GM18517 (cell line): ENCODE measurements at regions not wholly inside any gene's neighbourhood (a gene's known extent, or its start where the extent isn't known, plus 50 kb on each side); places are given as distances from the start of the nearest gene placed in this dataset.
A peak's percentile ranks its signal among the peaks of the same experiment; 100 is the strongest.

Experiments
- ATAC-seq: cut with Tn5 transposase; IDR thresholded peaks from one replicate; pipeline ENCODE4 v1.9.1; 2021; ENCODE audit warnings: mild to moderate bottlenecking, moderate library complexity; ENCODE audit not compliant: unreplicated experiment

DNA sequence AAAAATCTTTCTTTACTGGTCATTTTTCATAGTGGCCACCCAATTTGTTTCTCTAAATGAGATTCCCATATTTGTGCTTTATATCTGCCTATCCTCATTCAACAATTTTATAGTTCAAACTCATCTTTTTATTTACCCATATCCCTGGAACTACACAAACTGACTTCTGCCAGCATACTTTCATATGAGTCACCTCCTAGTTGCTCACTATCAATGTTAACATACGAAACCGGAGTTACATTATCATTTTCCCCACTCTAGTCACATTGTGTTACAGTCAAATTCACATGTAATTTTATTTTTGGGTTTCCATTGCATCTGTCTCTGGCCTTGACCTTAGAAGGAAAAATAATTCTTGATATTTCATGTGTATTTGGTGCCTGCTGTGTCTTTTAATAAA lies 499.4 kb downstream of the MAFB start:
- no peak for ATAC-seq

DNA sequence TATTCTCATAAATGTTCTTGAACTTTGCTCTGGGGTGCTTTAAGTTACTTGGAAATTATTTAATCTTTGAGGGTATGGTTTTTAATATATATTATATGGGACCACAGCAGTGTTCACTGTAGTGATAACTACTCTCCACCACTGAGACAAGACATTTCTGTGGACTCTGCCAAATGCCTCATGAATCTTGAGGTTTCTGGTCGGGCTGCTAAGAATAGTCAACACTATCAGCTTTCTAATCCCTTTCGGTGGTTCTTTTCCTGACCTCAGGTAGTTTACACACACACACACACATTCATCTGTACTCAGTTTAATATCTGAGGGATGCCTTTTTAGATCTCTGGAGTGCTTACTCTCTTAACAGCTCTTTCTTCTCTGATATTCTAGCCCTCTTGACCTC lies 500.7 kb downstream of the MAFB start:
- no peak for ATAC-seq

DNA sequence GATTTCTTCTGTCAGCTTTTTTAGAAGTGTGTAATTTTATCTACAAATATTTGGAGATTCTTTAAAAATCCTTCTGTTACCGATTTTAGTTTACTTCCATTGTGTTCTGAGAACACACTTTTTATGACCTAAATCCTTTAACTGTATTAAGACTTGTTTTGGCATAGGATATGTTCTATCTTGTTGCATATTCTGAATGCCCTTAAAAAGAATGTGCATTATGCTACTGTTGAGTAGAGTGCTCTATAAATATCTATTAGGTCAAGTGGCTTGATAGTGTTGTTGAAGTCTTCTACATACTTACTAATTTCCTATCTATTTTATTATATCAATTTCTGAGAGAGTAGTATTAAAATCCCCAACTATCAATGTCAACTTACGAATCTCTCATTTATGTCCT lies 502.2 kb downstream of the MAFB start:
- ATAC-seq: no peak

DNA sequence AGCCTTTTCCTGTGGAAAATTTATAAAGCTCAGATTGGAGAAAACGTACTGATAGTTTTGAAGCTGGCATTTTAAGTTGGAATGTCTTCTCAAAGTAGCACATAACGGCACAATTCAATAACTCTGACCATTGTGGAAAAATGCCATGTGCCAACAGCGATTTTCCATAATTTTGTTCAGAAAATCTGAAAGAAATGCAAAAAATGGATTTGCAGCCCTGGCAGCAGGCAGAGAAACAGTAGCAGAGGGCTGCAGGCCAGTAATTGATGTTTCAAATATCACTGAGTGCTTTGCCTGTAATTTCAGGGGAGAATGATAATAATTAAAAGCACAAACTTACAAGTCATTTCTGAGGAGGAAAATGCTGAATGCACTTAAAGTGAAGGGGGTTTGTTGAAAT lies 507.4 kb downstream of the MAFB start:
- no peak for ATAC-seq

DNA sequence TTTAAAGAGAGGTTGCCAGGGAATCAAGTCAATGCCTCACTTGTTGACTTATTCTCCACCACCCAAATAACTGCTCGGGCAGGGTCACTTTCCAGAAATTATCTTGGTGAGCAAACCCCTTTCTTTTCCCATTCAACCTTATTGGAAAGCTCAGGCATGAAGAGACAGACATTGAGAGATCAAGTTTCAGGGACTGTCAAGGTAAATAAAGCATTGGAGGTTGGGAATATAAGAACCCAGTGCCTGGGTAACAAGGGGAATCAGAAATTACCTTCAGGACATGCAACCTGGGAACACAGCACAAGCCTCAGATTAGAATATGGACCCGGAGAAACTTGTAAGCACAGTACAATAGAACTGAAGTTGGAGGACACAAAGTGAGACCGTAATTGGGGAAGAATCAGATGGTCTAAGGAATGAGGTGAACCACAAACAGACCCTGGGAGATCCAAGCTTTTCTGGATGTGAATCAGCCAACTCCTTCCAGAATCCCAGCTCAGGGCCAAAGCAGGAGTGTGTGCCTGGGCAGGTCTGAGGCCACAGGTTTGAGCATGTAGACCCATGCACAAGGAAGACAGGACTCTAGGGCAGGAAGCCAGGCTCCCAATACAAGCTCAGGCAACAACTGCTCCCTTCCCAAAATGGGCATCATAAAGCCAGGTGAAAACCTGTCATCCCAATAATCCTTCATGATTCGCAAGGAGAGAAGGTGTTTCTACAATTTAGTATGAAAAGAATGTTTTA lies 512.8 kb downstream of the MAFB start:
- no peak for ATAC-seq

DNA sequence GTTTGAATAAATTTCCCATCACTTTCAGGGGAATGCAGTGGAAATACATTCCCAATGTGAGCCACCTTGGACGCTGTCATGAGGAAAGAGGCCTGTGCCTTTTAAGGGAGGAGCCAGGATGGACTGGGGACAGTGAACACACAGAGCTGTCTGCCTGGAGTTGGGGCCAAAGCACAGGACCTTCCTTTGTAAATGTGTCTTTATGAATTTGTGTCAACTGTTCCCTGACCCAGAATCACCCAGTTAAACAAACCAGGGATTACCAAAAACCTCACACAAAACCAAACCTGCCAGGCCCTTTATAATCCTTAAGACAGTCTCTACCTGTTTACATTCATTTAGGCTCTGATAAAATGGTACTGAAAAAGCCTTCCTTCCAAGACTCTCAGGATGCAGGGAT lies 513.7 kb downstream of the MAFB start:
- ATAC-seq: no peak

DNA sequence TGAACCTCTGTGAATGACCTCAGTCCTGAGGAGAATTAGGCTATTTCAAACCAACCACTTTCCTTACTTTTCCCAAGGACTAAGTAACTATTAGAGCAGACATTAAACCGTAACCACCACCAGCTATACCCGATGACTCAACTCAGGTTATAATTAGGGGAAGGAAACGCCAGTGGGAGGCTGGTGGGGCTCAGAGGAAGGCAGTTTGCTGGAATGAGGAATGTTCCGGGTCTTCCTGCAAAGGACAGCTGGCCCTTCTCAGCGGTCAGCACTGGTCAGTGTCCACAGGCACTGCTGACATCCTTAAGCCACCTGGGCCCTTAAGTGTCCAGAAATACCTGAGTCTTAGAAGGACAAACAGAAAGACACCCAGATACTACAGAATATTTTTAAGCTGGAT lies 515.2 kb downstream of the MAFB start:
- ATAC-seq: no peak

DNA sequence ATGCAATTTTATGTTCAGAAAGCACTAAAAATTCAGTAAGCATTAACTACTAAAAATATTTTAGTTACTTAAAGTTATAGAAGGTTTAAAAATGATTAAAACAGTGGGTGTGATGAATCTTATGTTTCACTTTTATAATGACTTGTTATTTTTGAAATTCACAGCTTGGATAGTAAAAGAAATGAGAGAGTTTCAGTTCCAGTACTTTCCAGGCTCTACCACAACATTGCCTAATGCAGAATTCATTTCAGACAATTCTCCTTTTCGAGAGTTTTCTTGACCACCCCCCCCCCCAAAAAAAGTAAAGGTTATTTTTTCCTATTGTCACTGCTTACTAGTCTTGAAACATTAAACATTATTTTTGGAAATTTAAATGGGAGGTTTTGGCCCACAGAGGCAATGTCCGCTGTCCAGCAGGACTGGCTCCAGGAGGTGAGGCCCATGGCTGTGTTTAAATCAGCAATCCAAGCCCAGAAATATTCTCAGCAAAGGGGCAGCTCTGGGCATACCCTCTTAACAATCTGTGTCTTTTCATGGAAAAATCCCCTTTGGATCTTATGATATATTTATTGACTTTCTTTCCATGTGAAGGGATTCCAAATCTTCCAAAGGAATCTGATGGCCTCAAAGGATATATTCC lies 519.9 kb downstream of the MAFB start:
- no peak for ATAC-seq

DNA sequence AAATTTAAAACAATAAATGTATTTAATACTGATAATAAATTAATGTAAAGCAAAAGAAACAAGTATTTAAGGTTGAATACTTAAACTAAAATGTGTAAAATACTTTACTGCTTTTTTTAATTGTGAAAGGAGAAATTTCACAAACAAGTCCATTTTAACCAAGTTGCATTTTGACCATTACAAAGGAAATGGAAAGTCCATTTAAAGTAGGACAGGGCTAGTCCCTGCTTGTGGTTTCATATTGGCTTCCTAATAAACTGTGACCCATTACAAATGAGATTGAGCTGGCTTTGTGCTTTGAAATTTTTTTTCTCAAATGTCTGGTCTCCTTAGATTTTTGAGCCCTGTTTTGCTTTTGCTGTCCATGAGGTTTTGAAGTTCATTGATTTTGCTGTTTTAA lies 527.6 kb downstream of the MAFB start:
- ATAC-seq: no peak

DNA sequence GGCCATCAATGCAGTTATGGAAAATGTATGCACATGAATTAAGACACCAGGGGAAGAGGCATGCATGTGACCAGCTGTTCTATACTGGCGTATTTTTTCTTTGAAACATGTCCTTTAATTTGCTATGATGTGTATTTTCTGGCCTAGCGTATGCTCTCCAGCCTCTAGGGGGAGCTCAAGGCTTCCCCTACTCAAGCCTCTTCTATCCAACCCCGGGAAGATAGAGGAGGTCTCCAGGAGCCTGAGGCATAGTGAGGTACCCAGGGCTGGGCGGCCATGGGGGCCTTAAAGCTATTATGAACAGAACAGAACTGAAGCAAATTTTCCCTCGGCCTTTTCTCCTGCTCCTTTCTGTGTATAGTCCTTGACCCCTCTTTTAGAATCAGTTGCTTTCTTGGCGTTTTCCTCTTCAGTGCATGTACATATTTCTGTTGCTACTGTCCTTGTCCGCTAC lies 528.9 kb downstream of the MAFB start:
- no peak for ATAC-seq

DNA sequence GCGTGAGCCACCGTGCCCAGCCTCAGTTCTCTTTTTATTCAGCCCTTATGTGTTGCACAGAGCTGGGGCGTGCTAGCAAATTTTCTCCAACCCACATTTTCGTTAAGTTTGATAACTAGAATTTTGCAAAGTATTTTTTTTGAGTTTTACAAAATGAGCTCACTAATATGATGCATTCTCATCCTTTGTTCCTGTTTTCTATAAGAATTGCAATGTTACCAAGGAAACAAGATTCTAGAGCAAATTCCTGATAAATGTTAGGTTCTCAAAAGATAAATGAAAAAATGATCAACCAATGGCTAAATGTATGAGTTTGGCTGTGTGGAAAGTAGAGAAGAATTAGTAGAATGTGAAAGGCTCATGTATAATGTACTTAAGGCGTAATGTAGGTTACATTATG lies 529.8 kb downstream of the MAFB start:
- no peak for ATAC-seq

DNA sequence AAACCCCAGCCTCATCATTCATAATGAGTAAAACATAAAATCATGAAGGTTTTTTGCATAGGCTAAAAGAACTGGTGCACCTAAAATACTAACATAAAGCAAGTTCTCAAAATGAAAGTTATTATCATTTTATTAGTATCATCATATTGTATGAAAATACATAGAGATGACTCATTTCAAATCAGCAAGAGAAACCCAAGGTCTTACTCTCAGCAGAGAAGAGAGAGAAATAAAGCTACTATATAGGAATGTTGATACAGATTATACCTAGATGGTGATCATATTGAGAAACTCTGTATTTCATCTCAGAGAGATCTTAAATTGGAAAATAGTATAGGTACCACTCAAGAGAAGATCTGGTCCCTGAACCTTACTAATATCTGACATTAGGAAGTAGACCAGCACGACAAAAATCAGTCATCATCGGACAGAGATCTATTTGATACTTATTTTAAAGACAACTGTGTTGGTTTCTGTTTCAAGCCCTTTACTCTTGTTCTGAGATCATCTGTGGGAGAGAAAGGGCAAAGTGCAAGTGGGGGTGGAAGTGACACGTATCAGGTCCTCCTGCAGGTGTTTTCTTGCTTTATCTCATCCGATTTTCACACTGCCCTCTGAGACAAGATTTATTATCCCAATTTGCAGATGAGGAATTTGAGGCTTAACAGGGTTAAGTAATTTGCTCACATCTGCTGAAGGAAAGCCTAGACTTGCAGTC lies 532.3 kb downstream of the MAFB start:
- peak; percentile 94 for ATAC-seq

DNA sequence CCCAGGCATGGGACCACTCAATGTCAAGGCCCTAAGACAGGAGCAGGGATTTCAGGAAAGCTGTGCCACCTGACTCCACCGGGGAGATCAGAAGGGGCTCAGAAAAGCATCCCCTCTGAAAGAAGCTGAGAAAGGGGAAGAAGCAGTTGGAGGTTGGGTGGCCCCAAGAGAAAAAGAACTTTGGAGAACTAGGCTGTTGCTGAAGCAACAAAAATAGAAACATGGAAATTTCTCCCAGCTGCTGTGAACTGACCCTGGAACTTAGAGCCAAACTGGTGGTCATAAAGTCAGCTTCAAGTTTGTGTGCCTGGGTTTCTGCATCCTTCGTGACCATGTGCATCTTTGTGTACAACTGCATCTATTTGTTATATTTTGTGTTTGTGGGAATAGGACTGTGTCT lies 534.5 kb downstream of the MAFB start:
- no peak for ATAC-seq

DNA sequence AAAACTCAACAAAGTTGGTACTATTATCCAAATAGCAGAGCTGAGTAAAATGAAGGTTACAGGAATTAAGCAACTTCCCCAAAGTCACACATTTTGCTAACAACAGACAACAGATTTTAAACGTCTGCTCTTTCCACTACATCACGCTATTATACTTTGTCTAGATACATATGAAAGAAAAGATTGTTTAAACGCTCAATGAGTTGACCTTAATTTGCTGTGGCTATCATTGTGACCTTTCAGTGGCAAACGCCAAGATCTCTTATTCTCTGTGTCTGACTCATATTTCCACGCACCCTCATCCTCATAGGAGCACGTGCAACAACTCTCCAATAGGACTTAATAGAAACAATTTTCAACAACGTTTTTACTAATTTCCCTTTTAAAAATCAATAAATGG lies 540.1 kb downstream of the MAFB start:
- no peak for ATAC-seq

DNA sequence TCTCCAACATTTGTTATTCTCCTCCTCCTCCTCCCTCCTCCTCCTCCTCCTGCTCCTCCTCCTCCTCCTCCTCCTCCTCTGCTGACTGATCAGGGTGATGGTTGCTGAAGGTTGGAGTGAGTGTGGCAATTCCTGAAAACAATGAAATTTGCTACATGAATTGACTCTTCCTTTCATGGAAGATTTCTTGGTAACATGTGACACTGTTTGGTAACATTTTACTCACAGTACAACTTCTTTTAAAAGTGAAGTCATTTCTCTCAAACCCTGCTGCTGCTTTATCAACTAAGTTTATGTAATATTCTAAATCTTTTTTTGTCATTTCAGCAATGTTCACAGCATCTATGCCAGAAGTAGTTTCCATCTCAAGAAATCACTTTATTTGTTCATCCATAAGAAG lies 543.0 kb downstream of the MAFB start:
- no peak for ATAC-seq

DNA sequence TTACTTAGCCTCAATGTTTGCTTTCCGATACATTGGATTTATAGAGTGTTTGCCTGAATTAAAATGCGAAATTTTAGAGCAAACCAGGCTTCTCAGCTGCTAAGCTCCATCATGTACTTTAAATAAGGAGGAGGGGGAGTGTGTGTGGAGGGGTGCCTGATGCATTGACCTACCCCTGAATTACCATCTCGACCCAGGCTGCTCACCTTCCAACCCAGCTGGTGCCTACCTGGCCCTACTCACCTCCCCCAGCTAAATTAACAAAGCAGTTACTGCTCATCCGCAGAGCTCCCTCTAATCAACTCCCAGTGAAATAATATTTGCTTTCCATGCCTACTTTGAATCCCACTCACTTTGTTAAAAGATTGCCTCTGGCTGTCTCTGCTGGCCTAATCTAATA lies 544.5 kb downstream of the MAFB start:
- no peak for ATAC-seq

DNA sequence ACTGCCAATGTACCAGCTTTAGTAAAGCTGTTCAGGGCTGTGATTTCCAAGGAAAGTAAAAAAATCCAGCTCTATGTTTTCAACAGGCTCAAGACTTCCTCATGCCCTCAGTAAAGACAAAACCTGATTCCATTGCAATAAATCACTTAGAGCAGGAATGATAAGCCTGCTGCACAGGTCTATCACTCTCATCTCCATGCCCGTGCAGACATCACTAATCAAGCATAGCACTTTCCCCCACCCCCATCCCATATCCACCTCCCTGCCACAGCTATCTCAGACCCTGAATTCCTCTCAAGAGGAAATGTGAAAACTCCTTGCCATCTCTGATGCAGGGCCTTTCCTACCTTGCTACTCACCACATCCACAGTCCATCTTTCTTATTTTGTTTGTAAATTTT lies 554.9 kb downstream of the MAFB start:
- no peak for ATAC-seq

DNA sequence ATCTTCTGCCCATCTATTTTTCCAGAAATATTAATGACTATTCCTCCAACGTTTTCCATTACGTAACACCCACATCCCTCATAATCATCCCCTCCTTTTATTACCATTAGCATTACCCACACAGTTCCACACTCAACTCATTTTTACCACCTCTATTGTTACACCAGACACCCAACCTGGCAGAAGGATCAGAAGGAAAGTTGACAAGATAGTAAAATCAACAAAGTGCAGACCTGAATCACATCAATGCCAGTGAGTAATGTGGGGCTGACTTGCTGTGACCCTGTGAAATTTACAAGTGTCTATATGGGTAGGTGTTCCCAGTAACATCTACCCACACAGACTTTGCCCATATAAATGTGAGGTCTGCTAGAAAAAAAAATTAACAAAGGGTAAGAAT lies 568.2 kb downstream of the MAFB start:
- ATAC-seq: no peak

DNA sequence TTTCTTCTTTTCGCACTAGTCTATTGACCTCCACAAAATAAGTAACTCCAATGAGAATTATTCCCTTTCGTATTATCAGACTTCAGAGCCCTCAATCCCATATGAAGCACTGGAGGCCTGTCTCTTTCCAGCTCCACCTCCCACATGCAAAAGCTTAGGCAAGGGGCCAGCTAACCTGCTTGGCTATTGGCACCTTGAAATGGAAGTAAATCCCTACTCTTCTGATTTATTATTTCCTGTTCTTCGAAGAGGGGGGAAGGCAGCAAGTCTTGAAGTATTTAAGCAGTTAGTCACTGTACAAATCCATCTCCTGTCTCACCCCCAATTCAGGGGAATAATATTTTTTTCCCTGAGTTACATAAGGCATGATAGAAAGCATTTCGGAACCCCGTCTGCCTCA lies 577.8 kb downstream of the MAFB start:
- ATAC-seq: no peak

DNA sequence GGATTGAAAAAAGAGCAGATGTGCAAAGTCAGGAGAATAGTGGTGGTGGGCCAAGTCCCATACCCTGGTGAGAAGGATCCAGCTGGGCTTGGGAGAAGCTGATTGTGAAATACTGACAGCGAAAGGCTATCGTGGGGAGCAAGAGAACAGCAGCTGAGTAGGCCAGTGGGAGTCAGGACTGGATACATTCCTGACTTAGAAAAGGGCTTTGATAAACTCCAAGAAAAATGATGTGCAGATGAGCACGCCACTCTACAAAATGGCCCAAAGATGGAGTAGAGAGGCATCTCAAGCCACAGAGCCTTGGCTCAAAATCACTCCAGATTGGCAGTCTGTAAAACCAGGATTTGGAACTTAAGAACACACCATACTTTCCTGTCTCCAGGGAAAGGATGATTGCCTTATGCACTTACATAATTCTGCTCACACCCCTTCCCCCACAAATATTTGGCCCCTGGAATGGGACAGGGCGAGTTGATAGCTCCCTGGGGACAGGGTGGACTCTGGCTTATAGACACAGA lies 578.7 kb downstream of the MAFB start:
- ATAC-seq: no peak

DNA sequence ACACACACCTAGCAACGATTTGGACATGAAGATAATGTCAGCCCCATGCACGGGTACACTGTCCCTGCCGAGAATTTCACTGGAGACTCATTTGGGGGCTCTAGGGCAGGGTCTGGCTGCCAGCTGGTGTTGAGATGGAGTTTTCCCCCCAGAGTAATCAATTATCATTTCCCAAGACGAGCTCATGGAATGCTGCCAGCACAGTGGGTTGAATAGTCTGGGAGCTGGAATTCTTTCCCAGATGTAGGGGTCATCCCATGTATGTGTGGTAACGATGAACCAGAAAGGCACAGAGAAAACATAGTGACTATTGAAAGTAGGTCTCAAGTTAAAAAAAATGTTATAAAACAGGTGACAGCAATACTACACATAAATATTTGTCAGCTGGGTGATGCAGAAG lies 579.9 kb downstream of the MAFB start:
- no peak for ATAC-seq

DNA sequence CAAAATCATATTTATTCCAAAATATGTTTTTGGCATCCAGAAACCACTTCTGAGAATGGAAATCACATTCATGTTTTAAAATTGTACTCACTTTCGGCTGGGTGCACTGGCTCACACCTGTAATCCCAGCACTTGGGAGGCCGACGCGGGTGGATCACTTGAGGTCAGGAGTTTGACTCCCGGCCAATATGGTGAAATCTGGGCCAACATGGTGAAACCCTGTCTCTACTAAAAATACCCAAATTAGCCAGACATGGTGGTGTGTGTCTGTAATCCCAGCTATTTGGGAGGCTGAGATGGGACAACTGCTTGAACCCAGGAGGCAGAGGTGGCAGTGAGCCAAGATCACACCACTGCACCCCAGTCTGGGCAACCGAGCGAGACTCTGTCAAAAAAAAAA lies 580.7 kb downstream of the MAFB start:
- no peak for ATAC-seq
